GM18507 (cell line): ENCODE measurements at regions not wholly inside any gene's neighbourhood (a gene's known extent, or its start where the extent isn't known, plus 50 kb on each side); places are given as distances from the start of the nearest gene placed in this dataset.

Source experiments
- DNase-seq: peaks from one replicate; pipeline ENCODE4 v3.0.0; 2011; ENCODE audit warnings: low read depth; ENCODE audit not compliant: insufficient read length; ENCODE audit errors: extremely low spot score
- FAIRE-seq: peaks from 2 replicates; lab custom pipeline; 2011; peaks lifted over from hg19 to GRCh38; lab: Jason Lieb, UNC

DNA sequence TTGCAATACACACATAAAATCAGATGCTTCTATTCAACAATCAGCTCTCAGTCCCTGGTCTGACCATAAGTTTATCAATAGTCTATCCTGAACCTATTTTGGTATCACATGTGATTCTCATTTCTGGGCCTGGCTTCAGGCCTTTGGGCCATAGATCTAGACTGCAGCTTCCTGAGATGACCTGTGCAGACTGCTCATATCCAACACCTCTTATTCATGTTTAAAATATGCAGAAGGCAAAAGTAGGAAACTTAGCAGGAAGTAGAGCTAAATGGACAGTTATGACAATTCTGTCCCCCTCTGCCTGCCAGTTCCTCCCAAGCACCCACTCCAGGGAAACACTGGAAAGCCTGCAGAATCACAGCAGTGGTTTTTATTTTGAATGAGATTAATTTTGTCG, 53.3 kb downstream of the C7orf25 start:
- no peak for FAIRE-seq

DNA sequence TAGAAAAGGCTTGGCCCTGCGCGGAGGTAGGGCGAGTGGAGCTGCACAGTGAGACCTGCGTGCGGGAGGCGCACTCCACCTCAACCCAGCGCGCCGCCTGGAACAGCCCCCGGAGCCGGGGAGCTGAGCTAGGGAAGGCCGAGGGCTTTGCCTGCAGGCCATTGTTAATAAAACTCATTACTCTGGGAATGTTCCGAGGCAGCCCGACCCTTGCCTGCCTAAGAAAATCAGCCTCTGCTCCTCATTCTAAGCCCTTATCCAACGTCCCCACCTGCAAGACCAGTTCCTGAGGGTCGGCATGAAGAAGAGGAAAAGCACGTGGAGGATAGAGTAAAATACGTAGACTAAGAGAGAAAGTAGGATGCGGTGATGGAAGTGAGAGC, 55.3 kb downstream of the C7orf25 start:
- no peak for DNase-seq
- FAIRE-seq, result no peak

More for the DNA sequence above, 53.3 kb downstream of the C7orf25 start:
- DNase-seq, result no peak

GRCh38 chr7:42854571-42855118, 57.2 kb downstream of the C7orf25 start:
- FAIRE-seq (no peak), DNase-seq (no peak)

GRCh38 chr7:42852531-42852930, 59.3 kb downstream of the C7orf25 start:
- no peak for FAIRE-seq
- no peak for DNase-seq

DNA sequence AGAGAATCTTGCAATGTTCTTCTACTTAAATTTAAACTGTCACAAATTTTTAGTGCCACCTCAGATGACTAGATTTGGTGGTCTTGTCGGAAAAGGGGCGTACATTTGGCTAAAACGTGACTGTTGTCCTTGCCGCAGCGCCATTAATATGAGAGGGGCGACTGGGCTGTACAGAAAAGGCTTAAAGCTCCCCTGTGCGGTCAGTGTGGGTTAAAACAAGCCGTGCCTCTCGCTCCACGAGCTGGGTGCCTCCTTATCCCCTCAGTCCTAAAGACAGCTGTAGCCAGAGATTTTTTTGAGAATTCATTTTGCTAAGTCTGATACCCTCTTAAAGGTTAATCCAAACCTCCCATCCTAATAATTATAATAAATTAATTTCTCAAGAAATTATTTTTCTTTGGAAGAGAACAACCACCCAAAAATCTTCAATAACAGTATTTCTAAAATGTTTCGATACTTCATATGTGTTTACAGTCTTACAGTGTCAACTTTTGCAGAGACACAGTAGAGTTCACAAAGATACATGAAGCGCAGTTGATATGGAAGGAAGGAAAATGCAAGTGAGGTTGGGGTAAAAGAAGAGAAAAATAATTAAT, 68.6 kb downstream of the C7orf25 start:
- FAIRE-seq, result no peak
- no peak for DNase-seq

GRCh38 chr7:42834676-42835075, 77.2 kb downstream of the C7orf25 start:
- FAIRE-seq (no peak), DNase-seq (no peak)

GRCh38 chr7:42833411-42833810, 78.5 kb downstream of the C7orf25 start:
- FAIRE-seq (no peak), DNase-seq (no peak)

- FAIRE-seq (no peak), DNase-seq (no peak)
Observed at GRCh38 chr7:42832667-42833066, 79.2 kb downstream of the C7orf25 start.

DNA sequence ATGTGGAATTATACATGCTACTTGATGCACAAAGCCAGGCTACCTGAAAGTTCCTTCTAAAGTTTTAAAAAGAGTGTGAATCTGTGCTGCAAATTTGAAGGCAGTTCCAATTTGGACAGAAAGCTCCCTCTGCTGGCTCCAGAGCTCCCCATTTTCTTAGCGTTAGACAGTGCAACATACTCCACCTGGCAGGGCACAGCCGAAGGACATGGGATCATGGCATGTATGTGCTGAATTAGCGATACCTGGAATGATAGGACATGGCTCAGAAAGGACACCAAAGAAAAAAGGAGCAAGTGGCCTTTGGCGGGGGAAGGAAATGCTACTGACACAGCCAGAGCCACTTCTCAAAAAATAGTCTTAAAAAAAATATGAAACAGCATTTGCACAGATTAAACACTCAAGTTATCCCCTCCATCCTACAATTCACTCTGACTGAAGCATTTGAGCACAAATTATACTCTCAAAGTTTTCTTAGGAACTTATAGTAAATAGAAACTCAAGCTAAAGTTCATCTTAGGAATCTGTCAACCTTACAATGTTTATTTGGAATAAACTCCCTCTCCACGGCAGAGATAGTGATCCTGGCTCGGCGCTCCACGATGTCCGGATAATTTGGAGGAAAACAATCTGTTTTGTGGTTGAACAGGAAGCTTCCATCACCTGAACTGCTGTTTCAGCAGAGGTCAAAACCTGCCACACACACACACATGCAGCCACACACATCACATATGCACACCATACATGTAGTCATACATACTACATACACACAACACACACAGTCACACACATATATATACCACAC, 80.0 kb downstream of the C7orf25 start:
- DNase-seq, result no peak
- no peak for FAIRE-seq

DNA sequence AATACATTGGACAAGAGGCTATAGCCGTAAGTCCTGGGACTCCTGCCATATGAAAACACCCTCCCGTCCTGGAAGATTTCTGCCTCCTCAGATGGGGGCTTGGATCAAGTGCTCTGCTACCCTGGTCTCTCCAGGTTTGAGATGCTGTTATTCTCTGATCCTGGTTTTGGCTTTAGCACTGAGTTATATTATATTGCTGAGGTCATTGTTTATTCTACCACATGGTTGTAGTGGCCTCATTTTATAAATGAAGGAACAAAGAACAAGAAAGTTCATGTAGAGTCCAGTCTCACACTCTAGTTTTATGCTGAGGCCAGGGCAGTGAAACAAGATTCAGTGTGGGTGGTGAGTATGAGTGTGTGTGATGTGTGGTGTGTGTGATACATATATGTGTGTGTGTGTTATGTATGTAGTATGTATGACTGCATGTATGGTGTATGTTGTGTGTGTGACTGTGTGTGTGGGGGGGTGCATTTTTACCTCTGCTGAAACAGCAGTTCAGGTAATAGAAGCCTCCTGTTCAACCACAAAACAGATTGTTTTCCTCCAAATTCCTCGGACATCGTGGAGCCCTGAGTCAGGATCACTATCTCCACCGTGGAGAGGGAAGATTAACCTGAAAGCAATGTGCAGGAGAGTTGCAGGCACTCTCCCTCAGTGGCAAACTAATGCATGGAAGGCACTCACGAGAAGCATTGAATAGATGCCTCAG, 80.7 kb downstream of the C7orf25 start:
- DNase-seq (no peak), FAIRE-seq (no peak)

GRCh38 chr7:42812779-42813178, 99.1 kb downstream of the C7orf25 start:
- no peak for FAIRE-seq
- no peak for DNase-seq

DNA sequence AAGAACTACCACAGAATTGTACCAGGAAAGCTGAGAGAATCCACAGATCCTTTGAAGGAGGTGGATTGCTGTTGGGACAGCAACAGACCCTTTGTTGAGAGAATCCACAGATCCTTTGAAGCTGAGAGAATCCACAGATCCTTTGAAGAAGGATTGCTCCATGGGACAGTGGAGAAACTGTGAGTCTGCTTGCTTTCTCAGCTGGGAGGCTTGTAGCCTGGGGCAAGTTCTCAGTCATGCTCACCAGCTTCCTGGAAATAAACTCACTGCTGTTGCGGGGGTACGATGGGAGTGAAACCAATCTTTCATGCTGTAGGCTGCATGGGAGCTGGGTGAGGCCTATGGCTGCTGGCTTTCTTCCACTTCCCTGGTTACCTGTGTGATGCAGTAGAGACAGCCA, 106.3 kb downstream of the C7orf25 start:
- FAIRE-seq (no peak), DNase-seq (no peak)

- no peak for DNase-seq
- FAIRE-seq, result no peak
Observed at GRCh38 chr7:42794673-42795072, 117.2 kb downstream of the C7orf25 start.

DNA sequence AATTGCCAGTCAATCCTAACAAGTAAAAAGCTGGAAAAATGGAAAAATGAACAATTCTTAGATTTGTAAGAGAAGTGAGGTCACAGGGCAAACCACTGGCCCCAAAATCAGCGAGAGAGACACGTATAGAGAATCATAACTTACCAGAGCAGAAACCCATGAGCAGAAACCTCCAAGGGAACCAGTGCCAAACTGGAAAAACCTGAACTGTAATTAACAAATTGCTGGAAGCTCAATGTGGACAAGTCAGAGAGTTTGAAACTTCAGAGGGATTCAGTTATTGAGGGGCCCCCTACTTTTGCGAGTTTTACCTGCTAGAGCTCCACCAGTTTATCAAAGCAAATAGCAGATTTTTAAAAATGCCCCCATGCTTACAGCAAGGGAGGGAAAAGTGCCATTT, 119.0 kb downstream of the C7orf25 start:
- FAIRE-seq (no peak), DNase-seq (no peak)

GRCh38 chr7:42790196-42790595, 121.7 kb downstream of the C7orf25 start:
- FAIRE-seq (no peak), DNase-seq (no peak)

GRCh38 chr7:42774436-42774835, 137.4 kb downstream of the C7orf25 start:
- DNase-seq (no peak), FAIRE-seq (no peak)

GRCh38 chr7:42770114-42770513, 141.8 kb downstream of the C7orf25 start:
- no peak for FAIRE-seq
- DNase-seq, result no peak

DNA sequence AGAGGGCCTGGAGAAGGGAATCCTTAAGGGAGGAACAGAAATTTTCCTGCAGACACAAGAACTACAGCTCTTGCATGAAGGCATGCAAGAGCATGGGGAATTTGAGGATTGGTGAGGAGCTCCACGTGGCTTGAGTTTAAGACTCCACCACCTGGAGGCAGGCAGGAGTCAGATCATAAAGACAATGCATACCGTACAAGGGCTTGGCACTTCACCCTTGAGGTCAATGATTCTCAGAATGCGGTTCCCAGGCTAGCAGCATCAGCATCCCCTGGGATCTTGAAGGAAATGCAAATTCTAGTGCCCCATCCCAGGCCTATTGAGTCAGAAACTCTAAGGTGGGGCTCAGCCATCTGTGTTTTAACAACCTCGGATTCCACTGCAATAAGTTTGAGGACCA, 143.8 kb downstream of the C7orf25 start:
- no peak for DNase-seq
- no peak for FAIRE-seq

GRCh38 chr7:42766782-42767423, 145.0 kb downstream of the C7orf25 start:
- FAIRE-seq (no peak), DNase-seq (no peak)

DNA sequence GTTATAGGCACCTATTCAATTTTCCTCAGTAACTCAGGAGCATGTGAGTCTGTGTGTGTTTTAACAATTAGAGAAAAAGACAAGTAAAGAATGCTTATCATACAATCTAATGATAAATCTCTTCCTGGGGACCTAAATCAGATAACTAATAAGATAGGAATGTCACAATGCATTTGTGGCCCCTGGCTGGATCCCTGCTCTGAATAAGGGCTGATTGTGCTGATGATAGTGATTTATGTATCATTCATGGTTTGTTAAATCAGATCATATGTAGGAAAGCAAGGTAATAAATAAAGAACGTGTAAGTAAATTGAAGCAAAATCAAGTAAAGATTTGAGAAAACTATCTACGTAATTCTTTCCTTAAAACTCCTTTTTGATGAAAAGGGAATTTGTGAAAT, 145.9 kb downstream of the C7orf25 start:
- FAIRE-seq (no peak), DNase-seq (no peak)
